ENCODE measurements at regions not wholly inside any gene's neighbourhood (a gene's known extent, or its start where the extent isn't known, plus 50 kb on each side); places are given as distances from the start of the nearest gene placed in this dataset.

DNA sequence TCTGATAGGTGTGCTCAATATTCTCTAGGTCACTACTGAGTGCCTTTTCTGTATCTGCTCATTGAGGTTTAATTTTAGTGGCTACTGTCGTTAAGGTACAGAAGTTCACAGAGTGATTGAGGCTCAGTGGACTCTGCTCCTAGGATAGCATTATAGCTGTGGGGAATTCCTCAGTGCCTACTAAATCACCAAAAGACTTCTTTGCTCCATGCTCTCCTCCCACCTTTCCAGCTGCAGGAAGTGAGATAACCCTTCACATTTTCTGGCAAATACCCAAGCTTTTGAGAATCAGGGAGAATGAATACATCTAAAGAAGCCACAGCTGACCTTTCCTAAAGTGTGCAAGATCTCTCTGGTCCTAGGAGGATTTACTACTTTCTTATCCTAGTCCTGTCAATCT, 95.2 kb upstream of the FSIP2 start:
- TF ChIP-seq, protein P1, sequence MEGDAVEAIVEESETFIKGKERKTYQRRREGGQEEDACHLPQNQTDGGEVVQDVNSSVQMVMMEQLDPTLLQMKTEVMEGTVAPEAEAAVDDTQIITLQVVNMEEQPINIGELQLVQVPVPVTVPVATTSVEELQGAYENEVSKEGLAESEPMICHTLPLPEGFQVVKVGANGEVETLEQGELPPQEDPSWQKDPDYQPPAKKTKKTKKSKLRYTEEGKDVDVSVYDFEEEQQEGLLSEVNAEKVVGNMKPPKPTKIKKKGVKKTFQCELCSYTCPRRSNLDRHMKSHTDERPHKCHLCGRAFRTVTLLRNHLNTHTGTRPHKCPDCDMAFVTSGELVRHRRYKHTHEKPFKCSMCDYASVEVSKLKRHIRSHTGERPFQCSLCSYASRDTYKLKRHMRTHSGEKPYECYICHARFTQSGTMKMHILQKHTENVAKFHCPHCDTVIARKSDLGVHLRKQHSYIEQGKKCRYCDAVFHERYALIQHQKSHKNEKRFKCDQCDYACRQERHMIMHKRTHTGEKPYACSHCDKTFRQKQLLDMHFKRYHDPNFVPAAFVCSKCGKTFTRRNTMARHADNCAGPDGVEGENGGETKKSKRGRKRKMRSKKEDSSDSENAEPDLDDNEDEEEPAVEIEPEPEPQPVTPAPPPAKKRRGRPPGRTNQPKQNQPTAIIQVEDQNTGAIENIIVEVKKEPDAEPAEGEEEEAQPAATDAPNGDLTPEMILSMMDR (IDR thresholded peaks at IDR 0.05; ENCODE audit: low read depth, low read length), result no peak

DNA sequence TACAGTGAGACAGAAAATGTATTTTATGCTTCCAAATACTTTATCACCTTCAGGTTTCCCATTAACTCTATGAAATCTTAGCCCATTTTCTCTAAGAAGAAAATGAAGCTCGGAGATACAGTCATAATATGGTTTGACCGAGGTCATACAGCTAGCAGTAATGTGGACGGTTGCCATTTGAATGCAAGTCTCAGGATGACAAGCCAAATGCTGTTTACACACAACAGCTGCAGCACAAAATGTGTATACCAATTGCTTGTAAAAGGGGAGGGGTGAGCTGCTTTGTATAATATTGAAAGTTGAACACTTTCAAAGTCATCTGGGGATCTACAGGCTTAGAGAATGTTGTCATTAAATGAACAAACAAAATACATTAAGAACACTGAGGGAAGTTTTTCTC, 93.8 kb upstream of the FSIP2 start:
- TF ChIP-seq, protein P1 (IDR thresholded peaks at IDR 0.05; ENCODE audit: low read depth, low read length), result no peak
- no peak for DNase-seq (ENCODE audit: extremely low read depth, low read depth)

More for the DNA sequence above, 95.2 kb upstream of the FSIP2 start:
- DNase-seq (ENCODE audit: extremely low read depth, low read depth), result no peak

DNA sequence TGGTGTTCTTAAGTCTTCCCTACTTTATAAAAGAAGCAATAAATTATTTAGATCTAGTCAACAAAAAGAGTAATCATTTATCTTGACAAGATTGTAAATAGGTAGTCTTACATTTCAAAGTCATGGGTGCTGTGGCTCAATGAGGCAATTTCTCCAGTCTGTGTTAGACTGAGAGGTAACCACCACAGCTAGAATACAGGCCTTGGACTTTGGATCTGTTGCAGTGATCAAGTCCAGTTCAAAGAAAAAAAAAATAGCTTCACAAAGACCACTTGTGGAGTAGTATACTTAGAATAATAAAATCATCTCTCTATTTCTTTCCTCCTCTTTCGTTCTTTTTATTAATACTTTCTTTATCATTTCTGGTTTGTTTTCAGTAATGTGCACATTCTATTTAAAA, 93.1 kb upstream of the FSIP2 start:
- no peak for DNase-seq (ENCODE audit: extremely low read depth, low read depth)
- TF ChIP-seq, protein P1 (IDR thresholded peaks at IDR 0.05; ENCODE audit: low read depth, low read length), result no peak

- TF ChIP-seq, protein P1 (IDR thresholded peaks at IDR 0.05; ENCODE audit: low read depth, low read length), result no peak
- DNase-seq (ENCODE audit: extremely low read depth, low read depth), result no peak
Observed at GRCh38 chr2:185658750-185659149, 79.9 kb upstream of the FSIP2 start.

- TF ChIP-seq, protein P1 (IDR thresholded peaks at IDR 0.05; ENCODE audit: low read depth, low read length), result no peak
- DNase-seq (ENCODE audit: extremely low read depth, low read depth), result no peak
Observed at GRCh38 chr2:185663811-185664210, 74.8 kb upstream of the FSIP2 start.

- DNase-seq (ENCODE audit: extremely low read depth, low read depth), result no peak
Observed at GRCh38 chr2:185664384-185664783, 74.2 kb upstream of the FSIP2 start.

GRCh38 chr2:185665251-185665814, 73.3 kb upstream of the FSIP2 start:
- DNase-seq (ENCODE audit: extremely low read depth, low read depth), result no peak
- TF ChIP-seq, protein P1 (IDR thresholded peaks at IDR 0.05; ENCODE audit: low read depth, low read length), result no peak

More at GRCh38 chr2:185664384-185664783, 74.2 kb upstream of the FSIP2 start:
- TF ChIP-seq, protein P1 (IDR thresholded peaks at IDR 0.05; ENCODE audit: low read depth, low read length), result no peak
